HepG2 (cell line): ENCODE measurements at regions not wholly inside any gene's neighbourhood (a gene's known extent, or its start where the extent isn't known, plus 50 kb on each side); places are given as distances from the start of the nearest gene placed in this dataset.

Experiments
- ATAC-seq: fragments of 200-7000 bp; cut with Tn5 transposase; 3 replicates; pipeline ENCODE4 v1.9.1; 2020; ENCODE audit warnings: mild to moderate bottlenecking, moderate library complexity
- BruUV-seq: library from RNA; stranded (reverse); fragments of 400-500 nt; replicated peaks from 2 replicates; lab custom pipeline; 2021; lab: Mats Ljungman, UMichigan
- CTCF ChIA-PET: fragments of 300-600 bp; formaldehyde crosslinking; extraction: SDS; loops from one replicate; lab custom pipeline; 2021; ENCODE audit warnings: low total read pairs, inconsistent platforms, low intra/inter-chr PET ratio; lab: Yijun Ruan, JAX
- POLR2A ChIA-PET: fragments of 350-600 bp; sonication (Branson Sonifier 250); formaldehyde crosslinking; loops from one replicate; lab custom pipeline; 2020; ENCODE audit warnings: antibody characterized with exemption, inconsistent platforms; lab: Yijun Ruan, JAX
- DNase-seq: peaks from one replicate; pipeline ENCODE4 v3.0.0-alpha.2; 2015; ENCODE audit warnings: low spot score
- FAIRE-seq: peaks from 3 replicates; lab custom pipeline; 2011; peaks lifted over from hg19 to GRCh38; lab: Jason Lieb, UNC
- H2AFZ ChIP-seq: one replicate; pipeline ENCODE4 v1.6.1; 2011; ENCODE audit warnings: low read length, inconsistent platforms
- H3K27ac ChIP-seq: fragments of 300-600 bp; 3 replicates; pipeline ENCODE4 v1.8.0; 2011; ENCODE audit warnings: mixed run types, mild to moderate bottlenecking, mixed read lengths, low read length, inconsistent platforms; ENCODE audit not compliant: insufficient read depth; ENCODE audit errors: extremely low read length
- H3K27me3 ChIP-seq, 2 experiments: fragments of 200-600 bp in 1 of 2; 2 replicates in 1 of 2; 3 replicates in 1 of 2; pipeline versions ENCODE4 v1.6.0 to v1.8.0; 2011; ENCODE audit warnings: low read length in 2 of 2, mild to moderate bottlenecking in 2 of 2, moderate library complexity in 2 of 2, inconsistent platforms in 1 of 2; ENCODE audit not compliant: insufficient read depth in 2 of 2, control insufficient read depth in 1 of 2
- H3K36me3 ChIP-seq, 2 experiments: fragments of 200-600 bp in 1 of 2; replicated peaks in 1 of 2; 2 replicates in 1 of 2; 3 replicates in 1 of 2; pipeline versions ENCODE4 v1.5.1 to v1.8.0; 2011; ENCODE audit warnings: low read length in 2 of 2, inconsistent platforms in 1 of 2; ENCODE audit not compliant: insufficient read depth in 2 of 2, control insufficient read depth in 1 of 2
- H3K4me1 ChIP-seq: 2 replicates; pipeline ENCODE4 v1.5.1; 2012; ENCODE audit warnings: low read length, inconsistent platforms; ENCODE audit not compliant: insufficient read depth
- H3K4me2 ChIP-seq: 2 replicates; pipeline ENCODE4 v1.6.0; 2011; ENCODE audit warnings: low read depth, low read length, inconsistent platforms
- H3K4me3 ChIP-seq, 3 experiments: fragments of 200-600 bp in 1 of 3; sonication (generic), shearing (Covaris generic) in 1 of 3; replicated peaks in 1 of 3; 2 replicates each; pipeline ENCODE4 v1.5.1; 2011 to 2016; ENCODE audit warnings: low read length in 3 of 3, inconsistent platforms in 2 of 3, low read depth in 2 of 3, mild to moderate bottlenecking in 2 of 3, control low read depth in 1 of 3, mixed read lengths in 1 of 3; ENCODE audit not compliant: insufficient read depth in 1 of 3
- H3K79me2 ChIP-seq: one replicate; pipeline ENCODE4 v1.6.1; 2011; ENCODE audit warnings: low read length, inconsistent platforms; ENCODE audit not compliant: insufficient read depth
- H3K9ac ChIP-seq: 2 replicates; pipeline ENCODE4 v1.6.0; 2011; ENCODE audit warnings: mild to moderate bottlenecking, low read depth, low read length, inconsistent platforms; ENCODE audit not compliant: insufficient read depth
- H3K9me3 ChIP-seq: 2 replicates; pipeline ENCODE4 v1.5.1; 2012; ENCODE audit warnings: mild to moderate bottlenecking, low read length
- H4K20me1 ChIP-seq: 2 replicates; pipeline ENCODE4 v1.6.0; 2011; ENCODE audit warnings: inconsistent platforms, mild to moderate bottlenecking, low read length, moderate library complexity; ENCODE audit not compliant: insufficient read depth
- BCLAF1 ChIP-seq: fragments of 450-650 bp; IDR thresholded peaks from 2 replicates; pipeline ENCODE4 v1.6.1; 2017; ENCODE audit warnings: mild to moderate bottlenecking
- GTF3A ChIP-seq: sonication (generic); formaldehyde crosslinking; conservative IDR thresholded peaks from 2 replicates; pipeline ENCODE4 v1.4.0; 2020; ENCODE audit warnings: mild to moderate bottlenecking, missing genetic modification reagents
- HDAC2 ChIP-seq: sonication (generic); formaldehyde crosslinking; IDR thresholded peaks from 2 replicates; pipeline ENCODE4 v1.4.0; 2020; ENCODE audit warnings: missing genetic modification reagents
- MED1 ChIP-seq: sonication (generic); formaldehyde crosslinking; IDR thresholded peaks from 2 replicates; pipeline ENCODE4 v1.4.0; 2020; ENCODE audit warnings: missing genetic modification reagents
- POLR2AphosphoS2 ChIP-seq: IDR thresholded peaks from 2 replicates; pipeline ENCODE4 v1.6.1; 2011; ENCODE audit warnings: low read depth, low read length, improper control_type of control experiment
- REL ChIP-seq: sonication (generic); formaldehyde crosslinking; conservative IDR thresholded peaks from 2 replicates; pipeline ENCODE4 v1.8.0; 2022; ENCODE audit warnings: mild to moderate bottlenecking, missing genetic modification reagents, moderate library complexity
- ZFP37 ChIP-seq: sonication (generic); formaldehyde crosslinking; IDR thresholded peaks from 2 replicates; pipeline ENCODE4 v1.4.0; 2020; ENCODE audit warnings: missing genetic modification reagents, borderline replicate concordance
- ZNF274 ChIP-seq: sonication (generic); formaldehyde crosslinking; IDR thresholded peaks from 2 replicates; pipeline ENCODE4 v1.5.1; 2020; ENCODE audit warnings: mild to moderate bottlenecking, missing genetic modification reagents
- ZNF333 ChIP-seq: sonication (generic); formaldehyde crosslinking; IDR thresholded peaks from 2 replicates; pipeline ENCODE4 v1.4.0; 2020; ENCODE audit warnings: mild to moderate bottlenecking, missing genetic modification reagents, borderline replicate concordance
- WGBS: methylation state at CpG from one replicate; pipeline ENCODE4 v1.1.6; 2017; ENCODE audit warnings: low lambda C conversion rate; 5-methylcytosine and 5-hydroxymethylcytosine counted together
- in situ Hi-C: cut with HindIII; loops from 2 replicates; pipeline ENCODE4 v1.10.0; 2017; ENCODE audit warnings: low pct_unique_long_range_greater_than_20kb; ENCODE audit not compliant: extremely low pct_ligation_motif_present
- intact Hi-C: fragments of 100-400 bp; cut with micrococcal nuclease; formaldehyde crosslinking; loops from one replicate; pipeline ENCODE4 v1.10.0; 2022; ENCODE audit not compliant: unreplicated experiment

GRCh38 chr6:140226637-140227036 lies 852.2 kb upstream of the CITED2 start:
- no peak overlapping the region for H3K4me3 ChIP-seq
- TF ChIP-seq GTF3A (no peak), ZNF333 (CRISPR knock-in tag) (no peak), MED1 (CRISPR knock-in tag) (no peak), BCLAF1 (no peak)
- TF ChIP-seq, all 625 proteins: peak for 0
- no peak for ATAC-seq
- intact Hi-C loops, result no loop called here
- H3K4me1 ChIP-seq, result no peaks in the 10 kb centered on the region
- DNase-seq, result no peak
- H3K9ac ChIP-seq, result no peak overlapping the region
- FAIRE-seq, result no peak
- H3K36me3 ChIP-seq, result no peaks in the 10 kb centered on the region
- H3K4me2 ChIP-seq, result no peak overlapping the region
- H3K27ac ChIP-seq, result no peak overlapping the region
- CTCF ChIA-PET, result no interaction called here
- POLR2A ChIA-PET, result no interaction called here
- in situ Hi-C loops, result no loop called here
- peaks cover 62% of the 10 kb centered on the region for H3K9me3 ChIP-seq
- no peaks in the 10 kb centered on the region for H3K27me3 ChIP-seq
- no peak overlapping the region for H2AFZ ChIP-seq
- BruUV-seq, result no TSS peak
- H3K79me2 ChIP-seq, result no peaks in the 10 kb centered on the region
- no peaks in the 10 kb centered on the region for H4K20me1 ChIP-seq

GRCh38 chr6:140225701-140226436 lies 851.4 kb upstream of the CITED2 start:
- no peaks in the 10 kb centered on the region for H3K4me1 ChIP-seq
- no peak overlapping the region for H2AFZ ChIP-seq
- no peaks in the 10 kb centered on the region for H3K27me3 ChIP-seq
- WGBS, result 1% methylated on average over 2 of the region's 2 CpGs
- intact Hi-C loops, result no loop called here
- FAIRE-seq, result no peak
- no peak overlapping the region for H3K27ac ChIP-seq
- TF ChIP-seq HDAC2 (CRISPR knock-in tag), result no peak
- TF ChIP-seq ZFP37 (CRISPR knock-in tag), result no peak
- no peak for TF ChIP-seq POLR2AphosphoS2
- TF ChIP-seq ZNF274 (CRISPR knock-in tag), result no peak
- TF ChIP-seq REL (CRISPR knock-in tag), result no peak
- H3K79me2 ChIP-seq, result no peaks in the 10 kb centered on the region
- no peak overlapping the region for H3K9ac ChIP-seq
- H3K36me3 ChIP-seq, result no peaks in the 10 kb centered on the region
- in situ Hi-C loops, result no loop called here
- H3K4me2 ChIP-seq, result no peak overlapping the region
- ChIA-PET CTCF (no interaction called here), POLR2A (no interaction called here)
- H3K4me3 ChIP-seq, result no peak overlapping the region
- H4K20me1 ChIP-seq, result no peaks in the 10 kb centered on the region
- no peak for ATAC-seq
- peaks cover 63% of the 10 kb centered on the region for H3K9me3 ChIP-seq
- no peak for DNase-seq
- no TSS peak for BruUV-seq
